GM18907 (cell line): ENCODE measurements at regions not wholly inside any gene's neighbourhood (a gene's known extent, or its start where the extent isn't known, plus 50 kb on each side); places are given as distances from the start of the nearest gene placed in this dataset.
"Not testable (repeated sequence)": the region's sequence is repeated elsewhere in the genome, so short reads cannot be mapped to it uniquely, and the experiment has no call there.

Experiments
- ATAC-seq: cut with Tn5 transposase; IDR thresholded peaks from one replicate; pipeline ENCODE4 v1.9.1; 2021; ENCODE audit warnings: mild to moderate bottlenecking, moderate library complexity; ENCODE audit not compliant: unreplicated experiment

GRCh38 chr13:66154354-66154753 lies 1075.8 kb downstream of the PCDH9 start:
- ATAC-seq, result no peak

GRCh38 chr13:66152596-66152995 lies 1077.5 kb downstream of the PCDH9 start:
- ATAC-seq, result no peak

GRCh38 chr13:66144357-66144756 lies 1085.8 kb downstream of the PCDH9 start:
- ATAC-seq, result not testable (repeated sequence)

- no peak for ATAC-seq
Observed at GRCh38 chr13:66139701-66140100, 1090.4 kb downstream of the PCDH9 start.

DNA sequence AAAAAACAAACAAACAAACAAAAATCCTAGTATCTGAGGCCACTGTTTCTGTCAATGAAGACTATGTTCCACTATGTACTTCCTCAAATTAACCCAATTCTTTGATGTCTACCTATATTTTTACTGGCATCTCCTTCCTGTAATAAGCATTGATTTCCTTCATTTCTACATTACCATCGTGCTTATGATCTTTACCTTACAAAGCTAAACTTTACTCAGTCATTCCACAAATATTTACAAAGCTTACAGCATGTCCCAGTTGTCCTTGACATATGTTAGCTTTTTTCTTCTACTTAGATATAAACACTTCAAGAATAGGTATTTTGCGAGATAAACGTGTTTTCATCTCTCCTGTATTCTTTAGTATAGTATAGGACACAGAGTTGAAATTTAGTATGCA lies 1090.9 kb downstream of the PCDH9 start:
- ATAC-seq, result no peak

GRCh38 chr13:66138172-66138811 lies 1091.8 kb downstream of the PCDH9 start:
- peak; percentile 96 for ATAC-seq

DNA sequence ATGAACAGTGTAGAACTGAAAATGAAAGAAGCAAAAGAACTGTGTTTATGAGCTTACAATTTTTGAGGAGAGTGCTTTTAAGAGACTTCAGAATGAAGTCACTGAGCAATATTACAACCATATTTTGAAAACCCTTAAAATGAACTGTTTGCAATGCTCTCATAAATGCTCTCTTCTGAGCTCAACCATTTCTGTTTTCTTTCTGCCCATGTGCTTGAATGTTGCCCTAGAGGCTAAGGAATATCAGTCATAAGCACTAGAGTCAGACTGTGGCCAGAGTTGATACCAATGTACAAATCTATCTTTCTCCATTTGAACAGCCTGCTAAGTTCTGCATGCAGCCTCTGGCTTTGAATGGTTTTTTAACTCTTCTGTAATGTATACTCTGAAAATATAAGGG lies 1092.8 kb downstream of the PCDH9 start:
- ATAC-seq, result peak; percentile 16

GRCh38 chr13:66128692-66129269 lies 1101.4 kb downstream of the PCDH9 start:
- ATAC-seq, result peak; percentile 97

DNA sequence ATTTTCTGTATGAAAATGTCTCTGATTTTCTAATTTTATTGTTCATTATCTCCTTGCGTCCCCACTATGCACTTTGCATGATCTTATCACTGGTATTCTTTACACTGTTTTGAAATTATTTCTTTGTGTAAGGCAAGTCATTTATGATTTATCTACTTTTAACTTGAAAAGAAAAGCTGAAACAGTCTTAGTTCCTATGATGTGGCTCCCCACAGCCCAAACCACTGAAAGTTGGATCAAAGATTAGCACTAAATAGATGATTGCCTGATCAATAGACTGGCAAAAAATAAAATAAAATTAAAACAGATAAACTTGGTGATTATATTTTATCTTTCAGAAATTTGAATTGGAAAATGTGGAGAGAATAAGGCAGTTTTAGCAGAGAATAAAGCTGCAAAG lies 1101.9 kb downstream of the PCDH9 start:
- ATAC-seq, result peak; percentile 54

GRCh38 chr13:66117563-66117962 lies 1112.6 kb downstream of the PCDH9 start:
- no peak for ATAC-seq

DNA sequence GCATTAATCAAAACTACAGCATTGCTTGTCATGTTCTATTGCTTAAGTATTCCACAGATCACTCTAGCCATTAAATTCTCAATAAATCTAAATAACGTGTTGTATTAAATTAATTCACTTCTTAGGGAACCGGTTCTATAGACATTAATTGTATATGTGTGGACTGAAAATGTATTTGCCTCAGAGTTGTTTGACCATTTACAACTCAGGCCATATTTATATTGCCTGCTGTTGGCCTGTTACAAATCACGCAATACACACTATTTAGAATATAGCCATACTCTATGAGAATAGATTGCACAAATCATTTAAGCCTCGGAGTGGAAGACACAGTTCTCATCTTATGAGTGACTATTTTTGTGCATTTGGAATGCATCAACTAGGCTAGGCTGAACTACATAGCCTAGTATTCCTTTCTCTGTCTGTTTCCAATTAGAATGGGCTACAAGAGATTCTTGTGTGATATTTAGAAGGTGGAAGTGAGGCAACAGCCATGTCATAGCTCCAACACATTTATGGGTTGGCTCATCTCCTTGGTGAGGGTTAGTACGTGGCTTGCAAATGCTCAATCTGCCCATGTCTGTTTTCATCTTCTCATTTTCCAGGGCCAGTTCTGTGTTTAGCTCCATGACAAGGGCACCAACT lies 1116.1 kb downstream of the PCDH9 start:
- no peak for ATAC-seq

DNA sequence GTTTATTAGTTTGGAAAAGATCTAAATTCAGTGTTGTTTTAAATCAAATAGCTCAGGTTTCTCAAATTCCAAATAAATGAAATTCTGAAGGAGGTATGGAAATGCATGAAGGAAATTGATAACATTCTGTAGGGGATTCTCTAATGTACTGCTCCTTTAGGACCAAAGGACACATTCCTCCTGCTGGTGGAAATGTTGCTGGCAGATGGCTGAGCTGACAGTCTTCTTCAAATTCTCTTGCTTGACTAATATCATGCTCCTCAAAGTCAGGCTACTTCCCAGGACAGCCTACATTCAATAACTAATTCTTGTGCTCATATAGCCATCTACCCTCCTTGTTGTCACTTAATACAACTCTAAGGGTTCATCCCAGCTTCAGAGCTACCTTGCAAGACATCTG lies 1118.5 kb downstream of the PCDH9 start:
- no peak for ATAC-seq

GRCh38 chr13:66106246-66106645 lies 1123.9 kb downstream of the PCDH9 start:
- ATAC-seq, result no peak

- ATAC-seq, result no peak
Observed at GRCh38 chr13:66102864-66103263, 1127.3 kb downstream of the PCDH9 start.

GRCh38 chr13:66099825-66100224 lies 1130.3 kb downstream of the PCDH9 start:
- no peak for ATAC-seq

DNA sequence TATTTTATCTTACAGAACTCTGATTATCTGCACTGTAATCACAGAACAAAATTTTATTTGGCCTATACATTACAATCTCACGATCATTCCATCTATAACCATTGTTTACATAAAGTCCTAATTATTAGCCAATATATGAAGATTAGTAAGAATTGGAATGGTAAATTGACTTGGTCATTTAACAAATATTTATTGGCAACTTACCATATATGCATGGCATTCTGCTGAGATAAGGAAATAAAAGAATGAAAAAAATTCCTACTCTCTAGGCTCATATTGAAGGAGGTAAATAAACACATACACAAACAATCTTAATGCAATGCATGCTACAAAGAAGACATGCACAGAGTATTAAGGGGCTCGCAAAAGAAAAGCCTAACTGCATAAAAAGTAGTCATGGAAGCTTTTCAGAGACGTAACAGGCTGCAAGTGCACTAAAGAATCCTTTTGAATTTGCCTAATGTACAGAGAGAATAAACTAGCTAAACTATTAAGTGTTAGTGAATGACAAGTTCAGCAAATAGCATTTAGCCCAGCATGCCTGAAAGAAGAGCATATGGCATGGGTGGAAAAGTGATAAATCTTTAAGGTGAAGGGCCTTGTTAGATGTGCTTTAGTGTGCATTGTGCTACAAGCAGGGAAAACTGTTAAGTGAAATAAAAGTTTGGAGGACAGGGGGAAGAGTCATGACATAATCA lies 1131.1 kb downstream of the PCDH9 start:
- no peak for ATAC-seq

GRCh38 chr13:66089711-66090110 lies 1140.4 kb downstream of the PCDH9 start:
- no peak for ATAC-seq

- ATAC-seq, result peak; percentile 84
Observed at GRCh38 chr13:66087269-66087710, 1142.8 kb downstream of the PCDH9 start.

DNA sequence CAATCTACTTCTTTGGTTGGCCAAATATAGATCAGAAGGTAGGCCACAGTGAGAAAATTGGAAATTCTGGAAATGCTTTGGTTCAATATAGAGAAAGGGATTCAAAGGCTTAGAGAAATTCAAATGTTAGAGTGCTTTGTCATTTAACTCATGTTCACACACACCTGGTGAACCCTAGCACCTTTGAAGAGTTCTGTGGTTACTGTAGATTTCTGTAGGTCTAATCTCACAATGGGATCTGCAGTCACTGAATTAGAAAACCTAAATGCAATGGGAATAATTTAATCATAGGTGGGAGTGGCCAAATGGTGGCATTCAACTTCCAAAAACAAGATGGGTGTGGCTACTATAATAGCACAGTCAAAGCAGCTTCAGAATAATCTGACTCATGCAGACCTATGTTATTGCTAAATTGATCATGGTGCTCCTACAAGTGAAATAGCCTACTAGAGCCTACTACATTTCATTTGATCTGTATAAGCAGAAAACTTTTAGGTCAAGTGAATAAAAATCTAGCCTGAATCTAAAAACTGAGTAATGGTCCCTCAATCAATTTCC lies 1152.9 kb downstream of the PCDH9 start:
- ATAC-seq, result no peak

GRCh38 chr13:66076417-66076816 lies 1153.7 kb downstream of the PCDH9 start:
- no peak for ATAC-seq

- ATAC-seq, result no peak
Observed at GRCh38 chr13:66074018-66074615, 1156.0 kb downstream of the PCDH9 start.
